K562 (cell line): ENCODE measurements at regions not wholly inside any gene's neighbourhood (a gene's known extent, or its start where the extent isn't known, plus 50 kb on each side); places are given as distances from the start of the nearest gene placed in this dataset.

ENCODE experiments used
- ATAC-seq: fragments of 200-7000 bp; cut with Tn5 transposase; 3 replicates; pipeline ENCODE4 v1.9.1; 2020; ENCODE audit warnings: moderate library complexity
- BruUV-seq: library from RNA; stranded (reverse); fragments of 400-500 nt; replicated peaks from 2 replicates; lab custom pipeline; 2021; lab: Mats Ljungman, UMichigan
- CTCF ChIA-PET: fragments of 300-600 bp; formaldehyde crosslinking; extraction: SDS; loops from one replicate; lab custom pipeline; 2021; ENCODE audit warnings: low intra/inter-chr PET ratio; lab: Yijun Ruan, JAX
- POLR2A ChIA-PET: fragments of 300-600, 350-650 bp; sonication (Branson Sonifier 250); formaldehyde crosslinking; extraction: SDS; loops from one replicate; lab custom pipeline; 2021; ENCODE audit warnings: antibody characterized with exemption, inconsistent platforms; lab: Yijun Ruan, JAX
- DNase-seq, 4 experiments: peaks; one replicate each; pipeline versions ENCODE4 v3.0.0 to v3.0.0-alpha.2; 2011 to 2018; ENCODE audit warnings: low spot score in 3 of 4, mixed read lengths in 3 of 4; ENCODE audit errors: extremely low read depth in 1 of 4
- FAIRE-seq: peaks from 2 replicates; lab custom pipeline; 2011; peaks lifted over from hg19 to GRCh38; lab: Jason Lieb, UNC
- H2AFZ ChIP-seq: 2 replicates; pipeline ENCODE4 v1.6.0; 2011; ENCODE audit warnings: low read depth, low read length, control low read depth, inconsistent platforms
- H3K27ac ChIP-seq: fragments of 200-600 bp; 3 replicates; pipeline ENCODE4 v1.8.0; 2011; ENCODE audit warnings: low read depth, mild to moderate bottlenecking, control low read depth, inconsistent platforms, low read length, moderate library complexity, mixed read lengths; ENCODE audit errors: extremely low read depth
- H3K27me3 ChIP-seq, 2 experiments: fragments of 300-600 bp in 1 of 2; 2 replicates in 1 of 2; 3 replicates in 1 of 2; pipeline versions ENCODE4 v1.6.0 to v1.8.0; 2011; ENCODE audit warnings: inconsistent platforms in 2 of 2, low read length in 2 of 2, mild to moderate bottlenecking in 1 of 2, mixed read lengths in 1 of 2, moderate library complexity in 1 of 2; ENCODE audit not compliant: control insufficient read depth in 2 of 2, insufficient read depth in 2 of 2
- H3K36me3 ChIP-seq: fragments of 300-600 bp; 3 replicates; pipeline ENCODE4 v1.8.0; 2011; ENCODE audit warnings: mild to moderate bottlenecking, low read length, inconsistent platforms; ENCODE audit not compliant: control insufficient read depth, insufficient read depth
- H3K4me1 ChIP-seq, 2 experiments: fragments of 200-600 bp in 1 of 2; replicated peaks in 1 of 2; 2 replicates in 1 of 2; 3 replicates in 1 of 2; pipeline versions ENCODE4 v1.5.1 to v1.8.0; 2011; ENCODE audit warnings: inconsistent platforms in 2 of 2, low read length in 2 of 2, mild to moderate bottlenecking in 1 of 2, mixed read lengths in 1 of 2, moderate library complexity in 1 of 2; ENCODE audit not compliant: control insufficient read depth in 2 of 2, insufficient read depth in 2 of 2
- H3K4me2 ChIP-seq: 2 replicates; pipeline ENCODE4 v1.6.1; 2011; ENCODE audit warnings: low read length, control low read depth, inconsistent platforms, mixed read lengths; ENCODE audit not compliant: insufficient read depth
- H3K4me3 ChIP-seq: fragments of 200-600 bp; sonication (generic), shearing (Covaris generic); 2 replicates; pipeline ENCODE4 v1.5.1; 2016; ENCODE audit warnings: control low read depth, inconsistent platforms
- H3K79me2 ChIP-seq: fragments of 200-600 bp; 3 replicates; pipeline ENCODE4 v1.8.0; 2011; ENCODE audit warnings: low read length, inconsistent platforms; ENCODE audit not compliant: control insufficient read depth, insufficient read depth
- H3K9ac ChIP-seq, 2 experiments: 2 replicates each; pipeline versions ENCODE4 v1.6.0 to v1.6.1; 2011; ENCODE audit warnings: low read depth in 2 of 2, low read length in 2 of 2, control low read depth in 1 of 2, inconsistent platforms in 1 of 2, mild to moderate bottlenecking in 1 of 2, mixed read lengths in 1 of 2; ENCODE audit not compliant: insufficient read depth in 1 of 2
- H3K9me1 ChIP-seq: one replicate; pipeline ENCODE4 v1.6.0; 2011; ENCODE audit warnings: inconsistent platforms, mild to moderate bottlenecking, low read length, moderate library complexity; ENCODE audit not compliant: control insufficient read depth, insufficient read depth
- H3K9me3 ChIP-seq: replicated peaks from 2 replicates; pipeline ENCODE4 v1.5.1; 2011; ENCODE audit warnings: low read depth, low read length, inconsistent platforms; ENCODE audit not compliant: control insufficient read depth, insufficient read depth
- H4K20me1 ChIP-seq: replicated peaks from 2 replicates; pipeline ENCODE4 v1.6.1; 2011; ENCODE audit warnings: low read length, inconsistent platforms, mixed read lengths; ENCODE audit not compliant: control insufficient read depth, insufficient read depth
- CCNT2 ChIP-seq: IDR thresholded peaks from 2 replicates; pipeline ENCODE4 v1.6.1; 2011; ENCODE audit warnings: borderline replicate concordance, low read depth, mild to moderate bottlenecking, moderate library complexity, mixed read lengths, low read length; ENCODE audit not compliant: insufficient read length; ENCODE audit errors: extremely low read depth
- PHF20 ChIP-seq: fragments of 450-650 bp; IDR thresholded peaks from 2 replicates; pipeline ENCODE4 v1.6.1; 2018; ENCODE audit not compliant: partially characterized antibody
- ZNF263 ChIP-seq: sonication (generic); formaldehyde crosslinking; IDR thresholded peaks from 2 replicates; pipeline ENCODE4 v1.8.0; 2022; ENCODE audit warnings: mild to moderate bottlenecking, missing genetic modification reagents, borderline replicate concordance
- WGBS: fragments of 100-300 bp; shearing (Covaris generic); methylation state at CpG from one replicate; pipeline ENCODE4 v1.1.6; 2016; ENCODE audit warnings: low coverage, mixed read lengths; ENCODE audit not compliant: insufficient coverage; ENCODE audit errors: missing lambda C conversion rate; 5-methylcytosine and 5-hydroxymethylcytosine counted together
- in situ Hi-C: fragments of 300-500 bp; cut with MboI; formaldehyde crosslinking; loops from 4 replicates; pipeline ENCODE4 v1.15.0; 2018; ENCODE audit warnings: inconsistent platforms, mixed read lengths
- intact Hi-C: fragments of 100-400 bp; cut with micrococcal nuclease; formaldehyde crosslinking; loops from 2 replicates; pipeline ENCODE4 v1.14.2; 2022
- TF ChIP-seq, protein P1 (sequence below), 2 experiments: fragments of 150-350 bp in 1 of 2; IDR thresholded peaks; 2 replicates each; pipeline ENCODE4 v1.6.1; 2012 to 2016; ENCODE audit warnings: low read depth in 2 of 2, low read length in 2 of 2, mild to moderate bottlenecking in 1 of 2, moderate library complexity in 1 of 2

DNA sequence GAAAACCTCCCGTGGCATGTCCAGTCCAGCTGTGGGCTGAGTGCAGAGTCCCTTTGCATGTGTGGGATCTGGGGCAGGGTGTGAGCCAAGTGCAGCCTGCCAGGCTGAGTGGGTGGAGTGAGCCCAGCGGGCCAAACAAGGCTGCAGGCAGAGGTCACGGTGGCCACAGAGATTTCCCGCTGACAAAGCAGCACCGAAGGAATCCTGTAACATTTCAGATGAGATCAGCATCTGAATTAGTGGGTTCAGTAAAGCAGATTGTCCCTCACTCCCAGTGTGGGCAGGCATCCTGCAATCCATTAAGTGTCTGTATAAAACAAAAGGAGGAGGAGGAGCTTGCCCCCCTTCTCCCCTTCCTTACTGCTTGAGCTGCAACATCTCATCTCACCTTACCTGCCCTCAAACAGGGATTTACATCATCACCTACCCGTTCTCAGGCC lies 324.4 kb downstream of the FAT4 start:
- 2% methylated on average over 6 of the region's 6 CpGs for WGBS
- no peak for FAIRE-seq
- Histone ChIP-seq H3K9me3 (no peaks in the 10 kb centered on the region), H3K9ac (no peak overlapping the region), H3K79me2 (no peaks in the 10 kb centered on the region), H3K4me2 (no peak overlapping the region), H3K4me3 (no peak overlapping the region), H3K9me1 (no peaks in the 10 kb centered on the region), H2AFZ (no peak overlapping the region), H4K20me1 (no peaks in the 10 kb centered on the region), H3K27ac (no peak overlapping the region), H3K27me3 (no peaks in the 10 kb centered on the region), H3K36me3 (no peaks in the 10 kb centered on the region), H3K4me1 (no peaks in the 10 kb centered on the region)
- ChIA-PET POLR2A (no interaction called here), CTCF (no interaction called here)
- intact Hi-C loops = no loop called here
- ATAC-seq = no peak
- no TSS peak for BruUV-seq
- no peak for DNase-seq
- in situ Hi-C loops = no loop called here
- TF ChIP-seq PHF20 (no peak), ZNF263 (CRISPR knock-in tag) (no peak), CCNT2 (no peak)
- TF ChIP-seq, protein P1, sequence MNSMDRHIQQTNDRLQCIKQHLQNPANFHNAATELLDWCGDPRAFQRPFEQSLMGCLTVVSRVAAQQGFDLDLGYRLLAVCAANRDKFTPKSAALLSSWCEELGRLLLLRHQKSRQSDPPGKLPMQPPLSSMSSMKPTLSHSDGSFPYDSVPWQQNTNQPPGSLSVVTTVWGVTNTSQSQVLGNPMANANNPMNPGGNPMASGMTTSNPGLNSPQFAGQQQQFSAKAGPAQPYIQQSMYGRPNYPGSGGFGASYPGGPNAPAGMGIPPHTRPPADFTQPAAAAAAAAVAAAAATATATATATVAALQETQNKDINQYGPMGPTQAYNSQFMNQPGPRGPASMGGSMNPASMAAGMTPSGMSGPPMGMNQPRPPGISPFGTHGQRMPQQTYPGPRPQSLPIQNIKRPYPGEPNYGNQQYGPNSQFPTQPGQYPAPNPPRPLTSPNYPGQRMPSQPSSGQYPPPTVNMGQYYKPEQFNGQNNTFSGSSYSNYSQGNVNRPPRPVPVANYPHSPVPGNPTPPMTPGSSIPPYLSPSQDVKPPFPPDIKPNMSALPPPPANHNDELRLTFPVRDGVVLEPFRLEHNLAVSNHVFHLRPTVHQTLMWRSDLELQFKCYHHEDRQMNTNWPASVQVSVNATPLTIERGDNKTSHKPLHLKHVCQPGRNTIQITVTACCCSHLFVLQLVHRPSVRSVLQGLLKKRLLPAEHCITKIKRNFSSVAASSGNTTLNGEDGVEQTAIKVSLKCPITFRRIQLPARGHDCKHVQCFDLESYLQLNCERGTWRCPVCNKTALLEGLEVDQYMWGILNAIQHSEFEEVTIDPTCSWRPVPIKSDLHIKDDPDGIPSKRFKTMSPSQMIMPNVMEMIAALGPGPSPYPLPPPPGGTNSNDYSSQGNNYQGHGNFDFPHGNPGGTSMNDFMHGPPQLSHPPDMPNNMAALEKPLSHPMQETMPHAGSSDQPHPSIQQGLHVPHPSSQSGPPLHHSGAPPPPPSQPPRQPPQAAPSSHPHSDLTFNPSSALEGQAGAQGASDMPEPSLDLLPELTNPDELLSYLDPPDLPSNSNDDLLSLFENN (IDR thresholded peaks at IDR 0.05; ENCODE audit: low read depth in 2 of 2, low read length in 2 of 2) = no peak
